ENCODE measurements at regions not wholly inside any gene's neighbourhood (a gene's known extent, or its start where the extent isn't known, plus 50 kb on each side); places are given as distances from the start of the nearest gene placed in this dataset.

DNA sequence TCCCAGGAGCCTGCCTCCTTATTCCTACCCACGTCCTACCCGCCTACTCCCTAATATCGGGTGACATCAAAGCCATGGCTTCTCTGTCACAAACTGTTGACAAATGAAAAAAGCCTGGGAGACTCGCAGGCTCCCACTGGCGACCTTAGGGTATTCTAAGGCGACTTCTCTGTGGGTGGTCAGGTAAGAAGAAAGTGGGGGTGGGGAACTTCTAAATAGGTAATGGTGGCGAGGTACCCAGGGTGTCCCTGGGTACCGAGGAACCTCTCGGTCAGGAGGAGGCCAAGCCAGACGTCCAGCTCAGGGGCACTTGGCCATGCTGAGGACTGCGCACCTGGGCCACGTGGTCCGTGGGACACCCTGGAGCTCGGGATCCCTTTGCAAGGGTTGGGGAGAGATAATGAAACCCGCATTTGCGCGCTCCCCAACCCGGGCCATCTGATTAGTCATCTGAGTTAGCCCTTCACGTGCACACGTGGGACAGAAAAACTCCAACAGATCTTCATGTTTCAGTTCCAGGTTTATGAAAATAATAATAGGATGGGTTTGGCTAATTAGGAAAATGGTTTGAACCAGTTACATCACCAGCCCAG lies 78.2 kb downstream of the NR2F2 start:
- Histone ChIP-seq H3K4me2 (ENCODE audit: low read length) (no peak overlapping the region), H4K20me1 (ENCODE audit: insufficient read depth, low read length) (no peaks in the 10 kb centered on the region), H3K27ac (ENCODE audit: low read depth, low read length, poor library complexity, severe bottlenecking) (no peak overlapping the region), H3K4me1 (ENCODE audit: insufficient read depth, low read length, poor library complexity, severe bottlenecking) (no peaks in the 10 kb centered on the region), H3K9me3 (ENCODE audit: low read length) (no peaks in the 10 kb centered on the region), H3K36me3 (ENCODE audit: insufficient read depth, low read length) (no peaks in the 10 kb centered on the region), H3K79me2 (ENCODE audit: insufficient read depth, low read depth, low read length) (no peaks in the 10 kb centered on the region), H3K9me2 (ENCODE audit: insufficient read depth, low read length) (no peaks in the 10 kb centered on the region), H3K4me3 (ENCODE audit: low read depth, low read length, poor library complexity, severe bottlenecking) (no peak overlapping the region), H2AFZ (ENCODE audit: low read length) (no peak overlapping the region)
- ChIA-PET CTCF (ENCODE audit: unreplicated experiment) (no interaction called here), POLR2A (no interaction called here)
- no peak for TF ChIP-seq EZH2phosphoT487 (IDR thresholded peaks at IDR 0.05; ENCODE audit: borderline replicate concordance, low read depth, low read length)
- TF ChIP-seq, protein P1, sequence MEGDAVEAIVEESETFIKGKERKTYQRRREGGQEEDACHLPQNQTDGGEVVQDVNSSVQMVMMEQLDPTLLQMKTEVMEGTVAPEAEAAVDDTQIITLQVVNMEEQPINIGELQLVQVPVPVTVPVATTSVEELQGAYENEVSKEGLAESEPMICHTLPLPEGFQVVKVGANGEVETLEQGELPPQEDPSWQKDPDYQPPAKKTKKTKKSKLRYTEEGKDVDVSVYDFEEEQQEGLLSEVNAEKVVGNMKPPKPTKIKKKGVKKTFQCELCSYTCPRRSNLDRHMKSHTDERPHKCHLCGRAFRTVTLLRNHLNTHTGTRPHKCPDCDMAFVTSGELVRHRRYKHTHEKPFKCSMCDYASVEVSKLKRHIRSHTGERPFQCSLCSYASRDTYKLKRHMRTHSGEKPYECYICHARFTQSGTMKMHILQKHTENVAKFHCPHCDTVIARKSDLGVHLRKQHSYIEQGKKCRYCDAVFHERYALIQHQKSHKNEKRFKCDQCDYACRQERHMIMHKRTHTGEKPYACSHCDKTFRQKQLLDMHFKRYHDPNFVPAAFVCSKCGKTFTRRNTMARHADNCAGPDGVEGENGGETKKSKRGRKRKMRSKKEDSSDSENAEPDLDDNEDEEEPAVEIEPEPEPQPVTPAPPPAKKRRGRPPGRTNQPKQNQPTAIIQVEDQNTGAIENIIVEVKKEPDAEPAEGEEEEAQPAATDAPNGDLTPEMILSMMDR (conservative IDR thresholded peaks at IDR 0.05; ENCODE audit: low read length): no peak
- BruUV-seq (replicated peaks): no TSS peak
- intact Hi-C loops (cut with micrococcal nuclease; ENCODE audit: unreplicated experiment): no loop called here
- DNase-seq (ENCODE audit: low spot score): no peak

DNA sequence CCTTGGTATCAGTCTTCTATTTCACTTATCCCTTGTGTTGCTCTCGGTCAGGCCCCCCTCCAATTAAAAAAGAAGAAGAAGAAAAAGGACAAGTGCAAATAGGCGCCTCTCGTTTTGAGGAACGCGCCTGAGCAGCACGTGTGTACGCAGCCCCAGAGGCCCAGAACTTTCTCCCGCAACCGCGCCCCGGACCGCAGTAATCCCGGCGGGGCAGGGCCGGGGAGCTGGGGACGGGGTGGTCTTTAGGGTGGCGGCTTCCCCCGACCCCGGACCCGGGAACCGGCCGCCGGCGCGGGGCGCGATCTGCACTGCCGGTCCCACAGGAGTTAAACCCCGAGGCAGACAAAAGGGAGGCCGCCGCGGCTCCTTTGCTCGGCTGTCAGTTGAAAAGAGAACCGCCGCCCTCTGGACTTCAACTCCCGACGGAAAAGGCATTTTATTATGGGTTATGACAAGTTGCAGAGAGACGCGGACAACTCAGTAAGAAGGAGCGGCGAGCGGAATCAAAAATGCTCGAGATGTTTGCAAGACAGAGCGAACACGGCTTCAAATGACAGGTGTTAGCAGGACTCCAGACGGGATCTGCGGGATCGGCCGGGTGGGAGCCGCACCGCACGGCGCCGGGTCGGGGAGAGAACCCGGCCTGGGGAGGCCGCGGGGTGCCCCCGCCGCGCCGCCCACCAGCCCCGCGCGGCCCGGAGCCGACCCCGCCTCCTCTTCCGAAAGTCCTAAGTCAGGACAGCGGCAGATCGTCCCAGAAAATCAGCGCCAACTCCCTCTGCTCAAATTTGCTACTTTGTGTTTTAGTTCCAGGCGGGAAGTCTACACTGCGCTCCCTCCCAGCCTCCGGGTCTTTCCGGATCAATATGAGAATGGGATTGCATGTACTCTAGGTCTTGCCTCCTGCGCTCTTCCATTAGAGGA lies 79.0 kb downstream of the NR2F2 start:
- BruUV-seq (replicated peaks): no TSS peak
- Histone ChIP-seq H3K9me2 (ENCODE audit: insufficient read depth, low read length) (no peaks in the 10 kb centered on the region), H3K27ac (ENCODE audit: low read depth, low read length, poor library complexity, severe bottlenecking) (no peak overlapping the region), H3K4me3 (ENCODE audit: low read depth, low read length, poor library complexity, severe bottlenecking) (no peak overlapping the region), H3K9me3 (ENCODE audit: low read length) (no peaks in the 10 kb centered on the region), H3K4me1 (ENCODE audit: insufficient read depth, low read length, poor library complexity, severe bottlenecking) (no peaks in the 10 kb centered on the region), H4K20me1 (ENCODE audit: insufficient read depth, low read length) (no peaks in the 10 kb centered on the region), H3K4me2 (ENCODE audit: low read length) (no peak overlapping the region), H3K36me3 (ENCODE audit: insufficient read depth, low read length) (no peaks in the 10 kb centered on the region), H3K79me2 (ENCODE audit: insufficient read depth, low read depth, low read length) (no peaks in the 10 kb centered on the region), H2AFZ (ENCODE audit: low read length) (no peak overlapping the region)
- DNase-seq (ENCODE audit: low spot score): no peak
- POLR2A ChIA-PET: no interaction called here
- TF ChIP-seq, protein P1 (conservative IDR thresholded peaks at IDR 0.05; ENCODE audit: low read length): no peak
- TF ChIP-seq EZH2phosphoT487 (IDR thresholded peaks at IDR 0.05; ENCODE audit: borderline replicate concordance, low read depth, low read length): no peak
- intact Hi-C loops (cut with micrococcal nuclease; ENCODE audit: unreplicated experiment): no loop called here
- CTCF ChIA-PET (ENCODE audit: unreplicated experiment): no interaction called here
